ENCODE measurements at regions not wholly inside any gene's neighbourhood (a gene's known extent, or its start where the extent isn't known, plus 50 kb on each side); places are given as distances from the start of the nearest gene placed in this dataset.

GRCh38 chr2:149872041-149872440 is 284.5 kb upstream of the MMADHC start:
- Histone ChIP-seq H3K4me3 (replicated peaks; ENCODE audit: low read depth, low read length) (no peak overlapping the region), H3K36me3 (ENCODE audit: control insufficient read depth, insufficient read depth, low read length) (no peaks in the 10 kb centered on the region), H3K27me3 (replicated peaks; ENCODE audit: control insufficient read depth, insufficient read depth, low read length) (no peaks in the 10 kb centered on the region)
- TF ChIP-seq CTCF (IDR thresholded peaks at IDR 0.05; ENCODE audit: insufficient read depth, low read length, poor library complexity, severe bottlenecking) = no peak
- no peak for DNase-seq (ENCODE audit: extremely low read depth, insufficient read length)

- H3K27me3 ChIP-seq (replicated peaks; ENCODE audit: control insufficient read depth, insufficient read depth, low read length) = no peaks in the 10 kb centered on the region
- no peak overlapping the region for H3K4me3 ChIP-seq (replicated peaks; ENCODE audit: low read depth, low read length)
- no peak for DNase-seq (ENCODE audit: extremely low read depth, insufficient read length)
- TF ChIP-seq CTCF (IDR thresholded peaks at IDR 0.05; ENCODE audit: insufficient read depth, low read length, poor library complexity, severe bottlenecking) = no peak
- no peaks in the 10 kb centered on the region for H3K36me3 ChIP-seq (ENCODE audit: control insufficient read depth, insufficient read depth, low read length)
Observed at GRCh38 chr2:149871091-149871885, 283.7 kb upstream of the MMADHC start.

- H3K4me3 ChIP-seq (replicated peaks; ENCODE audit: low read depth, low read length) = no peak overlapping the region
- TF ChIP-seq CTCF (IDR thresholded peaks at IDR 0.05; ENCODE audit: insufficient read depth, low read length, poor library complexity, severe bottlenecking) = no peak
- DNase-seq (ENCODE audit: extremely low read depth, insufficient read length) = no peak
- no peaks in the 10 kb centered on the region for H3K36me3 ChIP-seq (ENCODE audit: control insufficient read depth, insufficient read depth, low read length)
- H3K27me3 ChIP-seq (replicated peaks; ENCODE audit: control insufficient read depth, insufficient read depth, low read length) = no peaks in the 10 kb centered on the region
Observed at GRCh38 chr2:149863227-149863626, 275.7 kb upstream of the MMADHC start.

- no peak for DNase-seq (ENCODE audit: extremely low read depth, insufficient read length)
- no peak for TF ChIP-seq CTCF (IDR thresholded peaks at IDR 0.05; ENCODE audit: insufficient read depth, low read length, poor library complexity, severe bottlenecking)
- Histone ChIP-seq H3K4me3 (replicated peaks; ENCODE audit: low read depth, low read length) (no peak overlapping the region), H3K27me3 (replicated peaks; ENCODE audit: control insufficient read depth, insufficient read depth, low read length) (no peaks in the 10 kb centered on the region), H3K36me3 (ENCODE audit: control insufficient read depth, insufficient read depth, low read length) (no peaks in the 10 kb centered on the region)
Observed at GRCh38 chr2:149861034-149861433, 273.5 kb upstream of the MMADHC start.

- no peak for DNase-seq (ENCODE audit: extremely low read depth, insufficient read length)
- no peak overlapping the region for H3K4me3 ChIP-seq (replicated peaks; ENCODE audit: low read depth, low read length)
- no peak for TF ChIP-seq CTCF (IDR thresholded peaks at IDR 0.05; ENCODE audit: insufficient read depth, low read length, poor library complexity, severe bottlenecking)
- H3K27me3 ChIP-seq (replicated peaks; ENCODE audit: control insufficient read depth, insufficient read depth, low read length) = no peaks in the 10 kb centered on the region
- H3K36me3 ChIP-seq (ENCODE audit: control insufficient read depth, insufficient read depth, low read length) = no peaks in the 10 kb centered on the region
Observed at GRCh38 chr2:149860276-149860921, 272.8 kb upstream of the MMADHC start.
